Motor neuron (in vitro differentiated cells): ENCODE measurements at regions not wholly inside any gene's neighbourhood (a gene's known extent, or its start where the extent isn't known, plus 50 kb on each side); places are given as distances from the start of the nearest gene placed in this dataset.

ENCODE experiments used
- ATAC-seq, 8 experiments: fragments of 200-7000 bp; cut with Tn5 transposase; replicated peaks in 6 of 8; 2 replicates each; pipeline ENCODE4 v1.8.0; 2021; ENCODE audit warnings: mild to moderate bottlenecking in 8 of 8, moderate library complexity in 8 of 8
- H3K27ac ChIP-seq, 2 donors: fragments of 250-450 bp; sonication (Bioruptor Pico); 2 replicates each; pipeline ENCODE4 v1.9.0; 2021; ENCODE audit warnings: antibody characterized with exemption in 2 of 2, mild to moderate bottlenecking in 2 of 2, moderate library complexity in 1 of 2
- H3K4me1 ChIP-seq, 2 donors: fragments of 250-450 bp; sonication (Bioruptor Pico); replicated peaks in 1 of 2; 2 replicates each; pipeline ENCODE4 v1.6.1; 2021; ENCODE audit warnings: antibody characterized with exemption in 2 of 2, mild to moderate bottlenecking in 2 of 2, moderate library complexity in 1 of 2
- H3K4me3 ChIP-seq, 5 donors: fragments of 250-450 bp; sonication (Bioruptor Pico); 2 replicates each; pipeline ENCODE4 v1.9.0; 2021; ENCODE audit warnings: antibody characterized with exemption in 5 of 5, mild to moderate bottlenecking in 5 of 5, moderate library complexity in 4 of 5
- WGBS, 10 experiments: fragments of 450-650 bp; shearing (Covaris generic); methylation state at CpG; one replicate each; pipeline ENCODE4 v1.0.0; 2022; 5-methylcytosine and 5-hydroxymethylcytosine counted together
- in situ Hi-C, 9 experiments: fragments of 400-800 bp; cut with MboI; loops; one replicate each; pipeline ENCODE4 v1.15.0; 2021; ENCODE audit warnings: low sequenced_read_pairs in 9 of 9, low pct_unique_long_range_greater_than_20kb in 2 of 9; ENCODE audit not compliant: unreplicated experiment in 9 of 9

- 56 to 100% (median 100%) methylated on average over 1 of the region's 1 CpG; no CpG with 5 or more reads in 3 of the 10 experiments for WGBS, 10 experiments
- in situ Hi-C loops = no loop called here
- no peak overlapping the region for H3K4me3 ChIP-seq
- H3K4me1 ChIP-seq = peaks cover 0 to 10% of the 10 kb centered on the region in 2 donors
- no peak overlapping the region for H3K27ac ChIP-seq
- ATAC-seq = no peak
These were observed 423.3 kb downstream of the MTX2 start for GRCh38 chr2:176692533-176692932.

- Histone ChIP-seq H3K4me1 (peaks cover under 1 to 4% of the 10 kb centered on the region in 2 donors), H3K27ac (no peak overlapping the region), H3K4me3 (no peak overlapping the region)
- no peak for ATAC-seq
- in situ Hi-C loops = no loop called here
These were observed 429.9 kb downstream of the MTX2 start for GRCh38 chr2:176699098-176699497.

- no peak for ATAC-seq
- Histone ChIP-seq H3K4me1 (peaks cover 5 to 10% of the 10 kb centered on the region in 2 donors), H3K4me3 (no peak overlapping the region), H3K27ac (no peak overlapping the region)
- in situ Hi-C loops = no loop called here
These were observed 430.4 kb downstream of the MTX2 start for GRCh38 chr2:176699644-176700043.

- in situ Hi-C loops = no loop called here
- Histone ChIP-seq H3K27ac (no peak overlapping the region), H3K4me1 (peaks cover 5 to 14% of the 10 kb centered on the region in 2 donors), H3K4me3 (no peak overlapping the region)
- WGBS, 10 experiments = 50 to 100% (median 88%) methylated on average over 1 of the region's 1 CpG; no CpG with 5 or more reads in 6 of the 10 experiments
- ATAC-seq = no peak
These were observed 432.9 kb downstream of the MTX2 start for GRCh38 chr2:176702131-176702530.

- 25 to 80% (median 53%) methylated on average over 1 to 3 of the region's 3 CpGs for WGBS, 10 experiments
- in situ Hi-C loops = no loop called here
- Histone ChIP-seq H3K27ac (no peak overlapping the region), H3K4me1 (peaks cover 5 to 14% of the 10 kb centered on the region in 2 donors), H3K4me3 (no peak overlapping the region)
- peak in 5 of 8 experiments; percentile 77 to 96 (median 84) for ATAC-seq
These were observed 435.1 kb downstream of the MTX2 start for GRCh38 chr2:176704282-176704858.

GRCh38 chr2:176709149-176709951, 440.1 kb downstream of the MTX2 start:
- Histone ChIP-seq H3K4me3 (no peak overlapping the region), H3K4me1 (peaks cover 1 to 21% of the 10 kb centered on the region in 2 donors), H3K27ac (no peak overlapping the region)
- in situ Hi-C loops = no loop called here
- 0 to 100% (median 83%) methylated on average over 3 to 18 of the region's 18 CpGs; no CpG with 5 or more reads in 1 of the 10 experiments for WGBS, 10 experiments
- peak in 3 of 8 experiments; percentile 60 to 96 (median 90) for ATAC-seq

- in situ Hi-C loops = no loop called here
- 14 to 100% (median 67%) methylated on average over 1 to 2 of the region's 2 CpGs; no CpG with 5 or more reads in 3 of the 10 experiments for WGBS, 10 experiments
- Histone ChIP-seq H3K4me1 (peaks cover 0 to 15% of the 10 kb centered on the region in 2 donors), H3K4me3 (no peak overlapping the region), H3K27ac (no peak overlapping the region)
- no peak for ATAC-seq
These were observed 440.7 kb downstream of the MTX2 start for GRCh38 chr2:176709991-176710390.

GRCh38 chr2:176710657-176711186, 441.5 kb downstream of the MTX2 start:
- WGBS, 10 experiments = 82 to 100% (median 93%) methylated on average over 1 to 6 of the region's 7 CpGs; no CpG with 5 or more reads in 1 of the 10 experiments
- no peak overlapping the region for H3K4me3 ChIP-seq
- peak in 1 of 8 experiments; percentile 16 for ATAC-seq
- no peak overlapping the region for H3K27ac ChIP-seq
- peaks cover 0 to 14% of the 10 kb centered on the region in 2 donors for H3K4me1 ChIP-seq
- in situ Hi-C loops = no loop called here

- no peak for ATAC-seq
- 50 to 87% (median 73%) methylated on average over 1 to 3 of the region's 3 CpGs; no CpG with 5 or more reads in 2 of the 10 experiments for WGBS, 10 experiments
- H3K4me3 ChIP-seq = no peak overlapping the region
- peaks cover 0 to 17% of the 10 kb centered on the region in 2 donors for H3K4me1 ChIP-seq
- in situ Hi-C loops = no loop called here
- H3K27ac ChIP-seq = no peak overlapping the region
These were observed 456.8 kb downstream of the MTX2 start for GRCh38 chr2:176725873-176726645.

GRCh38 chr2:176727696-176728095, 458.5 kb downstream of the MTX2 start:
- Histone ChIP-seq H3K27ac (no peak overlapping the region), H3K4me1 (peaks cover 0 to 23% of the 10 kb centered on the region in 2 donors), H3K4me3 (no peak overlapping the region)
- in situ Hi-C loops = no loop called here
- 65 to 96% (median 88%) methylated on average over 3 to 4 of the region's 4 CpGs; no CpG with 5 or more reads in 1 of the 10 experiments for WGBS, 10 experiments
- peak in 4 of 8 experiments; percentile 24 to 88 (median 31) for ATAC-seq

- Histone ChIP-seq H3K4me1 (peaks cover 0 to 23% of the 10 kb centered on the region in 2 donors), H3K4me3 (no peak overlapping the region), H3K27ac (no peak overlapping the region)
- peak in 2 of 8 experiments; percentile 27 to 71 for ATAC-seq
- WGBS, 10 experiments = 0 to 100% (median 76%) methylated on average over 1 of the region's 1 CpG; no CpG with 5 or more reads in 4 of the 10 experiments
- in situ Hi-C loops = no loop called here
These were observed 460.7 kb downstream of the MTX2 start for GRCh38 chr2:176729706-176730569.

- in situ Hi-C loops = no loop called here
- no peak overlapping the region for H3K27ac ChIP-seq
- WGBS, 10 experiments = 33 to 100% (median 80%) methylated on average over 1 of the region's 1 CpG; no CpG with 5 or more reads in 1 of the 10 experiments
- peaks cover 0 to 15% of the 10 kb centered on the region in 2 donors for H3K4me1 ChIP-seq
- ATAC-seq = no peak
- H3K4me3 ChIP-seq = no peak overlapping the region
These were observed 463.5 kb downstream of the MTX2 start for GRCh38 chr2:176732780-176733179.
